ENCODE measurements at regions not wholly inside any gene's neighbourhood (a gene's known extent, or its start where the extent isn't known, plus 50 kb on each side); places are given as distances from the start of the nearest gene placed in this dataset.

GRCh38 chr20:57760698-57761412 lies 51.0 kb upstream of the PMEPA1 start:
- TF ChIP-seq CTCF (IDR thresholded peaks at IDR 0.05) (no peak), POLR2AphosphoS5 (IDR thresholded peaks at IDR 0.05) (no peak), EP300 (IDR thresholded peaks at IDR 0.05) (no peak)
